ENCODE measurements at regions not wholly inside any gene's neighbourhood (a gene's known extent, or its start where the extent isn't known, plus 50 kb on each side); places are given as distances from the start of the nearest gene placed in this dataset.
"Not testable (repeated sequence)": the region's sequence is repeated elsewhere in the genome, so short reads cannot be mapped to it uniquely, and the experiment has no call there.

GRCh38 chr3:182514236-182514964, 278.9 kb upstream of the ATP11B start:
- DNase-seq (ENCODE audit: low read depth): no peak

- no peak for DNase-seq (ENCODE audit: low read depth)
Observed at GRCh38 chr3:182516597-182517336, 276.5 kb upstream of the ATP11B start.

- no peak for DNase-seq (ENCODE audit: low read depth)
Observed at GRCh38 chr3:182519569-182519968, 273.7 kb upstream of the ATP11B start.

- DNase-seq (ENCODE audit: low read depth): no peak
Observed at GRCh38 chr3:182521339-182521738, 272.0 kb upstream of the ATP11B start.

- DNase-seq (ENCODE audit: low read depth): not testable (repeated sequence)
Observed at GRCh38 chr3:182523424-182523823, 269.9 kb upstream of the ATP11B start.

- DNase-seq (ENCODE audit: low read depth): no peak
Observed at GRCh38 chr3:182523836-182524235, 269.5 kb upstream of the ATP11B start.

- no peak for DNase-seq (ENCODE audit: low read depth)
Observed at GRCh38 chr3:182524711-182525401, 268.4 kb upstream of the ATP11B start.

GRCh38 chr3:182525766-182526374, 267.4 kb upstream of the ATP11B start:
- DNase-seq (ENCODE audit: low read depth): no peak

GRCh38 chr3:182527745-182528144, 265.6 kb upstream of the ATP11B start:
- DNase-seq (ENCODE audit: low read depth): no peak

GRCh38 chr3:182530316-182530715, 263.0 kb upstream of the ATP11B start:
- DNase-seq (ENCODE audit: low read depth): no peak

GRCh38 chr3:182533394-182533793, 259.9 kb upstream of the ATP11B start:
- DNase-seq (ENCODE audit: low read depth): no peak

- DNase-seq (ENCODE audit: low read depth): no peak
Observed at GRCh38 chr3:182544542-182544941, 248.8 kb upstream of the ATP11B start.

GRCh38 chr3:182562274-182562673, 231.0 kb upstream of the ATP11B start:
- no peak for DNase-seq (ENCODE audit: low read depth)

- DNase-seq (ENCODE audit: low read depth): no peak
Observed at GRCh38 chr3:182565916-182566796, 227.1 kb upstream of the ATP11B start.

GRCh38 chr3:182567700-182568099, 225.6 kb upstream of the ATP11B start:
- DNase-seq (ENCODE audit: low read depth): no peak

GRCh38 chr3:182568261-182568660, 225.0 kb upstream of the ATP11B start:
- DNase-seq (ENCODE audit: low read depth): no peak

GRCh38 chr3:182568876-182569275, 224.4 kb upstream of the ATP11B start:
- no peak for DNase-seq (ENCODE audit: low read depth)

GRCh38 chr3:182570946-182571594, 222.2 kb upstream of the ATP11B start:
- DNase-seq (ENCODE audit: low read depth): no peak

GRCh38 chr3:182575941-182576340, 217.4 kb upstream of the ATP11B start:
- no peak for DNase-seq (ENCODE audit: low read depth)

GRCh38 chr3:182583545-182583944, 209.8 kb upstream of the ATP11B start:
- DNase-seq (ENCODE audit: low read depth): no peak
